GM12865 (cell line): ENCODE measurements at regions not wholly inside any gene's neighbourhood (a gene's known extent, or its start where the extent isn't known, plus 50 kb on each side); places are given as distances from the start of the nearest gene placed in this dataset.
"Not testable (repeated sequence)": the region's sequence is repeated elsewhere in the genome, so short reads cannot be mapped to it uniquely, and the experiment has no call there.

Experiments used
- DNase-seq: peaks from one replicate; pipeline ENCODE4 v3.0.0; 2010; ENCODE audit warnings: low read depth
- H3K4me3 ChIP-seq: 2 replicates; pipeline ENCODE4 v1.5.1; 2011; ENCODE audit warnings: mild to moderate bottlenecking, low read depth, low read length, control low read depth

DNA sequence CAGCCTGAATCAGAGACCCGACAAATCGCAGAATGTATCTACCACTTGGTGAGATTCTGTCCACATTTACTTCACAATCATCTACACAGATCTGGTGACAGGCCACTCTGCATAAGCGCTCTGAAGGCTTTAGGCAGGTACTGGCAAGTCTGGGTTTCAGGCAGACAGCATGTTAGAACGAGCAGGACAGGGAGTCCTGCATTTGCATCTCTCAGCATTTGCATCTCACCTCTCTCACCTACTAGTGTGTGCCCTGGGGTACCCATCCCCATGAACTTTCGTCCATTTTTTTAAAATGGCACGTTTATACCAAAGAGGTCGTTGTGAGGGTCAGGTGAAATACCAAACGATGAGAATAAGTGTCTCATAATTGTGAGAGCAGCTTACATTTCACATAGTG lies 108.2 kb downstream of the SPATA31A1 start:
- peak; percentile 28 for DNase-seq
- peak overlapping the region; percentile 54 for H3K4me3 ChIP-seq

DNA sequence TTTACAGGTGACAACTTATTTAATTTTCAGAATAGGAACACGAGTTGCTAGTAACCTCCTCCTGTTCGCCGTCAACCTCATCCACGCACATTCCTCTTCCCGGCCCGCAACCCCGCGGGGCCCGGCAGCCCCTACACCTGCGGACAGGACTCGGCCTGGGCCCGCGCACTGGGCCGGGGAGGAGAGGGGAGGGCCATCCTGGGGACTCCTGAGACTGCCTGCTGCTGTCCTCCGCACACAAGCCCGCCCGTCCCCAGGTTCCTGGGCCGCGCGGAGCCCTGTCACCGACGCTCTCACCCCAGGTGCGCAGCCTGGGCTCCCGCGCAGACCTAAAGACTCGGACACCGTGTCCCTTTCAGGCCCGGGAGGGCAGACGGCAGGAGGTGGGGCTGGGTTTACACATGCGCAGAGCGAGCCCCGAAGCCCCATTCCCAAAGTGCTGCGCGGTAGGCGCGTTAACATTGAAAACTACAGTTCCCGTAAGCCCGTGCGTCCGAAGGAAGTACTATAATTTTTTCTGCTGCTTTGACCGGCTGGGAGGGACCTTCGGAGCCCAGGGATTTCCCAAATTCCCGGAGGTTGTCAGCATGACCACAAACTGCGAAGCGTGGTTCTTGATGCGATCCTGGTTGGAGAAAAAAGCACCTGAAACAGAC lies 108.8 kb downstream of the SPATA31A1 start:
- H3K4me3 ChIP-seq = peak overlapping the region; percentile 54
- peak; percentile 86 for DNase-seq

DNA sequence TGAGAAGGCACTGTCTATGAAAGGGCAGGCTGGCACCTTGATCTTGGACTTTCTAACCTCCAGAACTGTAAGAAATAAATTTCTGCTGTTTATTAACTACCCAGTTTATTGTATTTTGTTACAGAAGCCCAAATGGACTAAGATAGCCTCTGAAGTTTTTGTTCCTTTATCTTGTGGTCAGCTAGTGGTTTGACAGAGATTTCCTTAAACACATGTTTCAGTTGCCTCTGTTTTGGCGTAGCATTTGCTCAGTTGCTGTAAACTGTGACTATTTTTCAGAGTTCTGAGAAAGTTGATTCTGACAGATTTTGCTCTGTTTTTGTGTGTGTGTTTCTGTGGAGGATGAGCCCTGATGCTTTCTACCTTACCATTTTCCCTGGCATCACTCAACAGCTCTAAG lies 119.0 kb downstream of the SPATA31A1 start:
- not testable (repeated sequence) for DNase-seq, H3K4me3 ChIP-seq

DNA sequence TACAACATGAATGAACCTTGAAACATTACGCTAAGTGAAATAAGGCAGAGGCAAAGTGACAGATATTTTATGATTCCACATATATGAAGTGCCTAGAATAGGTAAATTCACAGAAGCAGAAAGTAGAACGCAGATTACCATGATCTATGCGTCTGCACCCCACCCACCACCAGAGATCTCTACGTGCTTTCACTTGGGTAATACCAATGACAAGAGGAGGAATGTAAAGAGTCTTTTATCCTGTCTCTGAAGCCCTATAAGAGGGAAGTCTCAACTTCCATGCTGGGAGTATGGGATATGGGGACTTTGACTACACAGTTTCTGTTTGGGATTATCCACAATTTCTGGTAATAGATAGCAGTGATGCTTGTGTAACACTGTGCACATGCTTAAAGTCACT lies 127.6 kb downstream of the SPATA31A1 start:
- H3K4me3 ChIP-seq, DNase-seq: not testable (repeated sequence)

DNA sequence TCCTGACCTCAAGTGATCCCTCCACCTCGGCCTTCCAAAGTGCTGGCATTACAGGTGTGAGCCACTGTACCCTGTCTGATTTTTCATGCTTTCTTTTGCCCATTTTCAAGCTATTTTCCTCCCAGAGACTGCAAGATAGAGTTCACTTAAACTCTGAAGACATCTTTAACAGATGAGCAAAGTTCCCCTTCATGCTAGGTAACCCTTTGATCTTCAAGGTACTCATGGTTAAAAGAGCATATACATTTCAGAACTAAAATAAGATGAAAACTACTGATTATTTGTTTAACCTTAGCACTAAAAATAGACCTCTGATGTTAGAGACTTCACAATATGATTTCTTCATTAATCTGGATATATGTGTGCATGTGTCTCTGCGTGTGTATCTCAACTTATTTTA lies 128.4 kb downstream of the SPATA31A1 start:
- DNase-seq = peak; percentile 1
- H3K4me3 ChIP-seq = not testable (repeated sequence)

DNA sequence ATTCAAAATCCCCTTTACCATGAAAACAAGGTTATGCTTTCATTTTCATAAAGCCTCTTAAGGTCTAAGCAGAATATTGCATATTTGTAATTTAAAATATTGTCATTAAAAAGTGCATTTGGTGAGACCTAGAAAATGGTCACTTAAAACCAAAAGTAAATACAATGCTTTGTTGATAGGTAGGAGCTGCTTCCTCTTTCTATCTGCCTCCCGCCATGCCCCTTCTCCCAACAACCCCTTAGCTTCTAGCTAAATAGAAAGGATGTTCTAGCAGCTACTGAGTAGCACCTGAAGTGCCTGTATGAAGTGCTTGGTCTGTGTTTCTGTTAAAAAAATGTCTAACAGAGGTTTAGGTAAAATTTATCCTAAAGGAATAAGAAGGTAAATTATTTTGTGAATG lies 128.8 kb downstream of the SPATA31A1 start:
- peak; percentile 1 for DNase-seq
- H3K4me3 ChIP-seq = not testable (repeated sequence)

DNA sequence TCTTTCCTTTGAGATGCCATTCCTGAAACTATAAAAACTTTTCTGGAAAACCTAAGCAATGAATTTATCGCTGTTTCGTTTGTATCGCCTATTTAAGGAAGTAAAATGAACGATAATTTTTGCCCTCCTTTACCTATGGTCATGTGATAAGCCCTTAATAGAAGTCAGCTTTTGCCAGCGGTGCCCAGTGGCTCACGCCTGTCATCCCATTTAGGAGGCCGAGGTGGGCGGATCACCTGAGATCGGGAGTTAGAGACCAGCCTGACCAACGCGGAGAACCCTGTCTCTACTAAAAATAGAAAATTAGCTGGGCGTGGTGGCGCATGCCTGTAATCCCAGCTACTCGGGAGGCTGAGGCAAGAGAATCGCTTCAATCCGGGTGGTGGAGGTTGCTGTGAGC lies 132.0 kb downstream of the SPATA31A1 start:
- DNase-seq, H3K4me3 ChIP-seq: not testable (repeated sequence)

DNA sequence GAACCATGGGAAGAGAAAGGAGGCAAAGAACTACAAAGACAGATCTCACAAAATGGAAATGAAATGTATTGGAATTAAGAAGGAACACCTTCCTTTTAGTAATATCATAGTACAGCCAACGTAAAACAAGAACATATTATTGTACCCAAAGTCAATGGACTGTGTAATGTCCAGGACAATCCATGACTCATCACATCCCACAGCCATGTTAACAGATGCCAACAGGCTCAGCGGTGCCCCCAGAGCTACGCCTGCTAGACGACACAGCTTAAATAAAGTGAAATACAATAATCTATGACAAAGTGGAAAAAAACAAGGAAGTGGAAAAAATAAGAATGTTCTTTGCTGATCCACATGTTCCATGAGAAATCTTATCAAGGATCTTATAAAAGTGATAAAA lies 140.8 kb downstream of the SPATA31A1 start:
- H3K4me3 ChIP-seq, DNase-seq: not testable (repeated sequence)

DNA sequence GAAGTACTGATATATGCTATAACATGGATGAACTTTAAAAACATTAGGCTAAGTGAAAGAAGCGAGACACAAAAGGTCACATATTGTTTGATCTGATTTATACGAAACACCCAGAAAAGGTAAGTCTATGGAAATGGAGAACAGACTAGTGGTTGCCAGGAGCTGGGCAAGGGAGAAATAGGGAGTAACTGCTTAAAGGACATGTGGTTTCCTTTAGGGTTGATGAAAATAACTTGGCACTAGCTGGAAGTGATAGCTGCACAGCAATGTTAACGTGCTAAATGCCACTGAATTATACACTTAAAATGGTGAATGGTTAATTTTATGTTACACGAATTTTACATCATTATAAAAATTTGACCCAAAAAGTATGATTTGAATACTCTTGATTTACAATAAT lies 147.7 kb downstream of the SPATA31A1 start:
- H3K4me3 ChIP-seq, DNase-seq: not testable (repeated sequence)

DNA sequence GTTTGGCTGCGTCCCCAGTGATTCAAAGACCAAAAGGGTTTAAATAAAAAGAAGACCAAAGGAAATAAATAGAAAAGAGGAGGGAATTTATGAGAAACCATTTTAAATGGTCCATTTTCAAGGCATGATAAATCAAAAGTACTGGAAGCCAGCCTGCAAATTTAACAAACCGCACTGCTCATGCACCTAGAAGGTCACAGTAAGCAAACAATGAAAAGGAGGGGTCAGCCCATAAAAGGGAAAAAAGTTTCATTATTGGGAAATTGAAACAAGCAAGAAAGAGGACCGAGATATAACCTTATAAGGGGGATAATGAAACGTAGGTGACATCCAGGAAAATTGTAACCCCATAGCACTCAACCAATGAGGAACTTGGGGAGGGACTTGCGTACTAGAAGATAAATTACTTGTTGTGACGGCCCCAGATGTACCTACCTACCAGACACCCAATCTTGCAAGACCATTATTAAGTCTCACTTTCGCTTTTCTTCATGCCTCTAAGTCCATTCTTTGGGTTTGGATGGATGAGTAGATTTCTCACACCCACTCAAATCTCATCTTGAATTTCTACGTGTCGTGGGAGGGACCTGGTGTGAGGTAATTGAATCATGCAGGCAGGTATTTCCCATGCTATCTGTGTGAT lies 172.0 kb downstream of the SPATA31A1 start:
- DNase-seq, H3K4me3 ChIP-seq: not testable (repeated sequence)

DNA sequence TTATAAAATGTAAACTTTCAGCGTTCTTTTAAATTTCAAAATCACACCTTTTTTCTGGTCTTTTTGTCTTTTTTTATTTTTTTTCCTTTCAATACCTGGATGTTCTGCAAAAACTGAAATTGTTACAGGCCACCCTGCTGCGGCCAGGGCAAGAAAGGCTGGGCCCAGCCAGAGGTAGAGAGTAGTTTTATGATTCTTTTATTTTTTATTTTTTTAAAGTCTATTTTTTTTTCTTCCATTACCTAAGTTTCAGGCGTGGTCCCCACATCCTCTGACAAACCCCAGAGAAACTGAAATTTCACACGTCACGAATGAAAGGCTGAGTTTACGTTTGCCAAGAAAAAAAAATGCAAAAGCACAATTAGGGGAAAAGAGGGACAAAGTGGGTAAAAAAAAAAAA lies 177.1 kb downstream of the SPATA31A1 start:
- not testable (repeated sequence) for H3K4me3 ChIP-seq, DNase-seq

DNA sequence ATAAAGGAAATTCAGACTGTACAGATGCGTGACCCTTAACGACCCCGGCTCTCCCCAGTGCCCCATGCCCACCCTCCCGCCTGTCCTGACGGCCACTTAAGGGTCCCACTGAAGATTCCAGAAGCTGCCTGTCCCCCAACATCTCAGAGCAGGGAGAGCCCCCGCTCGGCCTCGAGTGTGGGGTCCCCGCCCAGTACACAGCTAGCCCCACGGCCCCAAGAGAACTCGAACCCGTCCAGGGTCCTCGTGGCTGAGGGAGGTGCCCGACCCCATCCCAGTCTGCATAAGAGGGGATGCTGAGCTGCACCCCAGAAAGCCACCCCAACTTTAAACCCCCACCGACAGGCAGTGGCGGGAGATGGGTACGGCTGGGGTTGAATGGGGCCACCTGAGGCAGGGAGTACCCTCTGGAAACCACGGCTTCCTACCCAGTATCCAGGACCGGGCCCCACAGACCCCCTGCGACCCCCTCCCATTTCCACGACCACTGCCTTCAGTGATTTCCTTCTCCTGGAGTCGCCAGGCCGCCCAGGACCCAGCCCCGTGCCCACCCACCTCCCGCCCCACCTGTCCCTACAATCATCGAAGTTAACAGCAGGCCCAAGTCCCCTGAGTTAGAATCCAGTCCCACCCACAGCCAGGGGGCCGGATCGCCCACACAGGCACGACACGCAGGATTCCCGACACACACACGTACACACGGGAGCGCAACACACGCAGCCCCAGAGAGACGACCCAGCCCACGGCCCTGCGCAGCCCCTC lies 177.7 kb downstream of the SPATA31A1 start:
- H3K4me3 ChIP-seq, DNase-seq: not testable (repeated sequence)

DNA sequence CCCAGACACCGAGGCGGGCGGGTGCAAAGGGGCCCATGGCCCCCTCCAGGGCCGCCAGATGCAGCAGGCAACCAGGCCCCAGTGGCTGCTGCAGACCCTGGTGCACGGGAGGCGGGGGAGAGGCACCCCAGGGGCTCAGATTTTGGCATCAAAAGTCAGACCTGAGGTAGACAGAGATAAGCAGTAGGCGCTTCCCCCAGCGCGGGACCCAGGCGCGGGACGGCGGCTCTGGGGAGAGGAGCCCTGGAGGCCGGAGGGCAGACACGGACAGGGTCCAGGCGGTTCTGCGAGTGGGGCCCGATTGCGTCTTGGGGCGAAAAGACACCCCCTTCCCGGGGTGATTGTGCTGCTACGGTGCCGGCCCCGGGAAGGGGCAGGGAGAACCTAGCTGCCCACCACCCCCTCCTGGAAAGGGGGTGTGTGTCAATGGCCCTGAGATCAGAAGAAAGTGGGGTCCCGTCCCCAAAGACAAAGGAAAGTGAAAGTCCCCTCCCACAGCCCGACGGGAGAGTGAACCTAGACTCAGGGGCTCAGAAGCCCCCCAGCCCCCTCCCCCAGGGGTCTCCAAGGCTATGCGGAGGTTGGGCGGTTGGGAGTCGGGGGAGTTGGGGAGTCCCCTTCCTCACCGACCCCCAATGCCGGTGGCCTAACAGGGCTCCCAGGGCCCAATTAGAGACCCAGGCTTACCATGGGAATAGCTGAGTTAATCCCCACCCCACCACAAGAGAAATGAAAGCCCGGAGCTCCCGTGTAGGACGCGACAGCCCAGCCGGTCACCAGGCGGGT lies 178.5 kb downstream of the SPATA31A1 start:
- not testable (repeated sequence) for H3K4me3 ChIP-seq, DNase-seq

DNA sequence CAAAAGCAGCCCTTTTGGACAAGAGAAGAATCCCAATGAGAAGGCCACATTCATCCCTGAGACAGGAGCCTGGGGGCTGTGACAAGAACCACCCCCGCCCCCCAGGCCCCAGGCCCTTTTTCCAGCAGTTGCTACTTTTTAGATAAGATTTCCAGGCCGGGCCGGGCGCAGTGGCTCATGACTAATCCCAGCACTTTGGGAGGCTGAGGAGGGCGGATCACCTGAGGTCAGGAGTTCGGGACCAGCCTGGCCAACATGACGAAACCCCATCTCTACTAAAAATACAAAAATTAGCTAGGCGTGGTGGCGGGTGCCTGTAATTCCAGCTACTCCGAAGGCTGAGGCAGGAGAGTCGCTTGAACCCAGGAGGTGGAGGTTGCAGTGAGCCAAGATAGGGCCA lies 179.4 kb downstream of the SPATA31A1 start:
- H3K4me3 ChIP-seq, DNase-seq: not testable (repeated sequence)

DNA sequence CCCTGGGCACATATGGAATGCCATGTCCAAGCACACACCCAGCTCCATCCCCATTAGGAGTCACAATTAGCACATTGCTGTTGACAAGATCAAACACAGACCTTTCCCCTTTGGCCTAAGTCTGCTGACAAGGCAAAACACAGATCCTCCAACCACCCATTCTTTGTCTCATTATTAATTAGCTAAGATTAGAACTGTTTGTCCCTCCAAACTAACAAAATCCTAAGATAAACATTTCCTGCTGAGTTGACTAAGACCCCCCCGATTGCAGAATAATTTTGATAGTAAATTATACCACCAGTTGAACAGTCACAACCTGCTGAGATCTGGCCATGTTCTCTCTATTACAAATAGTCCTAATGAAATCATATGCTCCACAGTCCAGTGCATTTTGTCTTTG lies 186.7 kb downstream of the SPATA31A1 start:
- DNase-seq = not testable (repeated sequence)

DNA sequence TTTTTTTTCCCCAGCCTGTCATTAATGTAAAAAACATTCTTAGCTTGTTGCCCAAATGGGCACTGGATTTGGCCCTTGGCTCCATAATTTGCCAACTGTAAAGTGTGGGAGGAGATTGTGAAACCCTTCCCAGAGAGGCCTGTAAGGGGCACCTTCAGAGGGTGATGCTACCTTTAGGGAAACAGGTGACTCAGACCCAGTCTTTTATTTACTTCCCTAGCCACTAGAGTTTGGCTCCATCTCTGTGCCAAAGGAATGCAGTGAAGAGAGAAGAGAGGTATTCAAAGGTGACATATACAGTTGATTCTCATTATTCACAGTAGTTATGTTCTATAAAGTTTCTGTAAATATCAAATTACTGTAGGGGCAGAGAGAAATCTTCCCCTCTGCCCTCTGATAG lies 189.6 kb downstream of the SPATA31A1 start:
- DNase-seq = not testable (repeated sequence)

More for the DNA sequence above, 186.7 kb downstream of the SPATA31A1 start:
- H3K4me3 ChIP-seq = not testable (repeated sequence)

DNA sequence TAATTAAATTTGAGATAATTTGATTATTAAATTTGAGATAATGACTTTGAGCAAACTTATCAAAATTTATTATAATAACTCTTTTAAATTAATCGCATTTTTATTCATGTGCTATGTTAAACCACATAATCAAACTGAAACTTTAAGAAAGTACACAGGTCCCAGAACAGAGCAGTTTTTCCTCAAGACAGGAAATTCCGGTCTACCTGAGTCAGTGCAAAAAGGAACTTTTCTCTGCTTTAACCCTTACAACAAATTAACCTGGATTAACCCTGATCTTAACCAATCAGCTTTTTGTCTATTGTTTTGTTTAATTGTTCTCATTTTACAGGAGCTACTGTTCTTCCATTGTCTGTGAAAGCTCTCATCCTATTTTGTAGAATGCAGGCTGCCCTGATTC lies 195.1 kb downstream of the SPATA31A1 start:
- not testable (repeated sequence) for DNase-seq, H3K4me3 ChIP-seq

More for the DNA sequence above, 189.6 kb downstream of the SPATA31A1 start:
- not testable (repeated sequence) for H3K4me3 ChIP-seq

DNA sequence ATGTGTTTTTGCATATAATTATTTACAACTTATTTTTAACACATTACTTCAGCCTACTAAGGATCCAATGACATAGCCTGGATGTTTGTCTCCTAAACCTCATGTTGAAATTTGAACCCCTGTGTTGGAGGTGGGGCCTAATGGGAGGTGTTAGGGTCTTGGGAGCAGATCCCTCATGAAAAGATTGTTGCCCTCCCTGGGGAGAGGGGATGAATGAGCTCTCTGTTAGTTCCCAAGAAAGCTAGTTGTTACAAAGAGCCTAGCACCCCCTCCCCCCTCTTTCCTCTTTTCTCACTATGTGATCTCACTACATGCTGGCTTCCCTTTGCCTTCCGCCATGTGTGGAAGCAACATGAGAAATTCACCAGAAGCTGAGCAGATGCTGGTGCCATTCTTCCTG lies 196.1 kb downstream of the SPATA31A1 start:
- H3K4me3 ChIP-seq, DNase-seq: not testable (repeated sequence)

DNA sequence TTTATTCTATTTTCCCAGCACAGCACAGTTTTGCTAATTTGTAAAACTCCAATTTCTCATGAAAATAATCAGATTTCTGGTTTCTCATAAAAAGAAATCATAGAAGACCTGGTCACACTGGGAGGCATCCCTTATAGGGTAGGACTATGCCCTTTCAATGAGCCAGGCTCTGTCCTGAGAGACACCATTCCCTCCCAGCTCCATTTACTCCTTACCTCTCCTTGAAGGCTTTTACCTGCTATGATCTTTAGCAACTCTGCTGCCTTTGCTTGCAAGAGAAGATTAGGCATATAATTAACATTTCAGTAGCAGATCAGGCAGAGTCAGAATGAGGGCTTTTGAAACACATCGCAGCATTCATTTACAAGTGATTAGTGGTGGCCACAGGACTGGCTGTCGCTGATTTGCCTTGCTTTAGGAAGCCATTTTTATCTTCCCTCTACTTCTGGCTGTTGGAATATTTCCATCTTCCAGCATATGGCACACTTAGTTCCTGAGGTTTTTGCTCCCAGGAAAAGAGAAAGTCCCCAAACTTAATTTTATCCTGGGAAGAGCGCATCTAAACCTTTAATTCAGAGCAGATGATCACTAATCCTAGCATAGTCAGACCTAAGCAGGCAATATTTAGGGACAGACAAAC lies 196.9 kb downstream of the SPATA31A1 start:
- not testable (repeated sequence) for DNase-seq, H3K4me3 ChIP-seq
